H1 (cell line): ENCODE measurements at regions not wholly inside any gene's neighbourhood (a gene's known extent, or its start where the extent isn't known, plus 50 kb on each side); places are given as distances from the start of the nearest gene placed in this dataset.

Experiments used
- CTCF ChIA-PET: fragments of 300-600 bp; sonication (Branson Sonifier 250); formaldehyde crosslinking; loops from one replicate; lab custom pipeline; 2021; ENCODE audit not compliant: partially characterized antibody; lab: Charles Lee
- POLR2A ChIA-PET: fragments of 300-600 bp; sonication (Branson Sonifier 250); formaldehyde crosslinking; loops from one replicate; lab custom pipeline; 2021; ENCODE audit warnings: inconsistent platforms; ENCODE audit not compliant: partially characterized antibody; lab: Charles Lee
- DNase-seq, 2 experiments: peaks; one replicate each; pipeline versions ENCODE4 v3.0.0 to v3.0.0-alpha.2; 2010 to 2022; ENCODE audit warnings: low spot score in 2 of 2, low read depth in 1 of 2, mixed read lengths in 1 of 2
- FAIRE-seq: peaks from 2 replicates; lab custom pipeline; 2011; peaks lifted over from hg19 to GRCh38; lab: Jason Lieb, UNC
- H2AFZ ChIP-seq: 2 replicates; pipeline ENCODE4 v1.8.1; 2012; ENCODE audit warnings: low read length, inconsistent platforms
- H2AK5ac ChIP-seq: 2 replicates; pipeline ENCODE4 v1.6.1; 2013; ENCODE audit warnings: low read depth, low read length
- H2BK120ac ChIP-seq: replicated peaks from 2 replicates; pipeline ENCODE3; 2013; ENCODE audit warnings: low read depth, low read length, inconsistent platforms
- H2BK12ac ChIP-seq: 2 replicates; pipeline ENCODE4 v1.6.1; 2013; ENCODE audit warnings: low read depth, low read length
- H2BK15ac ChIP-seq: 2 replicates; pipeline ENCODE4 v1.6.1; 2013; ENCODE audit warnings: low read length
- H2BK20ac ChIP-seq: 2 replicates; pipeline ENCODE4 v1.6.1; 2013; ENCODE audit warnings: low read length
- H2BK5ac ChIP-seq: 2 replicates; pipeline ENCODE4 v1.6.1; 2013; ENCODE audit warnings: low read depth, low read length
- H3K14ac ChIP-seq: 2 replicates; pipeline ENCODE4 v1.6.1; 2013; ENCODE audit warnings: inconsistent platforms; ENCODE audit not compliant: insufficient read length
- H3K18ac ChIP-seq: 2 replicates; pipeline ENCODE4 v1.6.1; 2013; ENCODE audit warnings: low read length; ENCODE audit errors: extremely low read depth
- H3K23ac ChIP-seq: 2 replicates; pipeline ENCODE4 v1.6.1; 2013; ENCODE audit warnings: inconsistent platforms; ENCODE audit not compliant: insufficient read length
- H3K23me2 ChIP-seq: 2 replicates; pipeline ENCODE4 v1.6.1; 2013; ENCODE audit warnings: low read depth, low read length
- H3K27ac ChIP-seq: 2 replicates; pipeline ENCODE4 v1.6.1; 2011; ENCODE audit warnings: low read depth, low read length, inconsistent platforms
- H3K27me3 ChIP-seq, 4 experiments: replicated peaks in 1 of 4; 1 replicate in 1 of 4; 2 replicates in 3 of 4; pipeline versions ENCODE4 v1.6.1 to v1.8.1; 2011 to 2013; ENCODE audit warnings: low read length in 3 of 4, mild to moderate bottlenecking in 3 of 4, inconsistent platforms in 2 of 4, mixed read lengths in 2 of 4, moderate library complexity in 1 of 4; ENCODE audit not compliant: control insufficient read depth in 3 of 4, insufficient read depth in 3 of 4; ENCODE audit errors: extremely low read depth in 1 of 4
- H3K36me3 ChIP-seq, 4 experiments: 2 replicates each; pipeline versions ENCODE4 v1.6.1 to v1.8.1; 2011 to 2013; ENCODE audit warnings: mild to moderate bottlenecking in 4 of 4, low read length in 3 of 4, moderate library complexity in 2 of 4, control low read depth in 1 of 4, inconsistent platforms in 1 of 4; ENCODE audit not compliant: insufficient read depth in 4 of 4, control insufficient read depth in 2 of 4
- H3K4ac ChIP-seq: replicated peaks from 2 replicates; pipeline ENCODE3; 2013; ENCODE audit warnings: low read length, low read depth, mixed read lengths, inconsistent platforms; ENCODE audit not compliant: insufficient read length
- H3K4me1 ChIP-seq, 4 experiments: replicated peaks in 1 of 4; 1 replicate in 1 of 4; 2 replicates in 3 of 4; pipeline versions ENCODE4 v1.6.1 to v1.8.1; 2011 to 2013; ENCODE audit warnings: low read length in 3 of 4, inconsistent platforms in 2 of 4, mixed read lengths in 1 of 4; ENCODE audit not compliant: insufficient read depth in 4 of 4, control insufficient read depth in 3 of 4
- H3K4me2 ChIP-seq, 2 experiments: 2 replicates each; pipeline versions ENCODE4 v1.6.1 to v1.8.1; 2011 to 2013; ENCODE audit warnings: low read depth in 2 of 2, low read length in 2 of 2, control low read depth in 1 of 2, inconsistent platforms in 1 of 2, mild to moderate bottlenecking in 1 of 2; ENCODE audit not compliant: insufficient read depth in 1 of 2
- H3K4me3 ChIP-seq, 4 experiments: fragments of 200-600, 300-600 bp in 1 of 4; sonication (generic), shearing (Covaris generic), sonication (Bioruptor Twin) in 1 of 4; 2 replicates each; pipeline versions ENCODE4 v1.5.1 to v1.8.1; 2011 to 2016; ENCODE audit warnings: low read length in 4 of 4, low read depth in 3 of 4, control low read depth in 2 of 4, inconsistent platforms in 2 of 4, mild to moderate bottlenecking in 2 of 4, mixed read lengths in 1 of 4, moderate library complexity in 1 of 4; ENCODE audit not compliant: insufficient read depth in 2 of 4; ENCODE audit errors: extremely low read depth in 1 of 4
- H3K56ac ChIP-seq: replicated peaks from 2 replicates; pipeline ENCODE3; 2013; ENCODE audit warnings: low read depth, mild to moderate bottlenecking, mixed read lengths, low read length, inconsistent platforms; ENCODE audit not compliant: insufficient read length
- H3K79me1 ChIP-seq: 2 replicates; pipeline ENCODE4 v1.6.1; 2013; ENCODE audit warnings: low read depth, low read length, control low read depth
- H3K79me2 ChIP-seq, 2 experiments: 2 replicates each; pipeline versions ENCODE4 v1.6.1 to v1.8.1; 2012 to 2013; ENCODE audit warnings: low read length in 2 of 2, mild to moderate bottlenecking in 2 of 2, inconsistent platforms in 1 of 2; ENCODE audit not compliant: insufficient read depth in 2 of 2, control insufficient read depth in 1 of 2
- H3K9ac ChIP-seq, 4 experiments: replicated peaks in 1 of 4; 1 replicate in 1 of 4; 2 replicates in 3 of 4; pipeline versions ENCODE4 v1.6.1 to v1.8.1; 2011 to 2013; ENCODE audit warnings: low read depth in 3 of 4, low read length in 3 of 4, control low read depth in 2 of 4, mild to moderate bottlenecking in 2 of 4, moderate library complexity in 2 of 4, inconsistent platforms in 1 of 4; ENCODE audit errors: extremely low read depth in 1 of 4
- H3K9me3 ChIP-seq, 2 experiments: 2 replicates each; pipeline versions ENCODE4 v1.6.1 to v1.8.1; 2012 to 2013; ENCODE audit warnings: mild to moderate bottlenecking in 2 of 2, moderate library complexity in 2 of 2, control low read depth in 1 of 2, inconsistent platforms in 1 of 2, low read depth in 1 of 2, low read length in 1 of 2, mixed read lengths in 1 of 2; ENCODE audit not compliant: insufficient read depth in 2 of 2
- H4K20me1 ChIP-seq, 2 experiments: replicated peaks in 1 of 2; 2 replicates each; pipeline versions ENCODE3 to v1.8.1; 2011 to 2013; ENCODE audit warnings: inconsistent platforms in 2 of 2, low read length in 2 of 2, mild to moderate bottlenecking in 1 of 2; ENCODE audit not compliant: insufficient read depth in 2 of 2, control insufficient read depth in 1 of 2
- H4K5ac ChIP-seq: 2 replicates; pipeline ENCODE4 v1.6.1; 2013; ENCODE audit warnings: low read length, low read depth, mixed read lengths, inconsistent platforms; ENCODE audit not compliant: insufficient read length
- H4K8ac ChIP-seq: 2 replicates; pipeline ENCODE4 v1.8.0; 2013; ENCODE audit warnings: mild to moderate bottlenecking, moderate library complexity, low read length, inconsistent platforms; ENCODE audit not compliant: insufficient read depth; ENCODE audit errors: extremely low read depth
- H4K91ac ChIP-seq: replicated peaks from 2 replicates; pipeline ENCODE3; 2013; ENCODE audit warnings: low read length, mixed read lengths, inconsistent platforms; ENCODE audit not compliant: insufficient read length
- CHD1 ChIP-seq: IDR thresholded peaks from 2 replicates; pipeline ENCODE4 v1.6.1; 2012; ENCODE audit warnings: low read depth, low read length, improper control_type of control experiment
- JUN ChIP-seq: IDR thresholded peaks from 2 replicates; pipeline ENCODE4 v1.6.1; 2011; ENCODE audit warnings: low read depth, mild to moderate bottlenecking, improper control_type of control experiment, low read length
- JUND ChIP-seq: IDR thresholded peaks from 2 replicates; pipeline ENCODE4 v1.6.1; 2011; ENCODE audit warnings: mild to moderate bottlenecking, improper control_type of control experiment, low read length
- KDM1A ChIP-seq: fragments of 200-600, 300-600 bp; sonication (generic); IDR thresholded peaks from 2 replicates; pipeline ENCODE4 v1.7.1; 2016; ENCODE audit warnings: mild to moderate bottlenecking, low read length, borderline replicate concordance
- KDM4A ChIP-seq: IDR thresholded peaks from one replicate; pipeline ENCODE4 v1.7.1; 2012; ENCODE audit warnings: low read depth, mild to moderate bottlenecking, moderate library complexity, low read length, inconsistent platforms; ENCODE audit not compliant: severe bottlenecking
- KDM5A ChIP-seq: fragments of 200-600 bp; IDR thresholded peaks from 2 replicates; pipeline ENCODE4 v1.7.1; 2012; ENCODE audit warnings: mild to moderate bottlenecking, low read length, inconsistent platforms, mixed read lengths
- NANOG ChIP-seq: IDR thresholded peaks from 2 replicates; pipeline ENCODE4 v1.6.1; 2011; ENCODE audit warnings: low read length, low read depth, mild to moderate bottlenecking, inconsistent platforms; ENCODE audit not compliant: insufficient read depth, poor library complexity, severe bottlenecking
- POLR2A ChIP-seq, 2 experiments: IDR thresholded peaks; 1 replicate in 1 of 2; 2 replicates in 1 of 2; pipeline ENCODE4 v1.6.1; 2011; ENCODE audit warnings: low read depth in 2 of 2, low read length in 2 of 2, mild to moderate bottlenecking in 2 of 2; ENCODE audit errors: control extremely low read depth in 1 of 2
- SIN3A ChIP-seq, 2 experiments: IDR thresholded peaks in 1 of 2; conservative IDR thresholded peaks in 1 of 2; 2 replicates each; pipeline ENCODE4 v1.6.1; 2011 to 2012; ENCODE audit warnings: low read length in 2 of 2, improper control_type of control experiment in 1 of 2, low read depth in 1 of 2, mild to moderate bottlenecking in 1 of 2
- SP1 ChIP-seq: IDR thresholded peaks from 2 replicates; pipeline ENCODE4 v1.6.1; 2011; ENCODE audit warnings: low read depth, low read length
- TAF7 ChIP-seq: optimal IDR thresholded peaks from 2 replicates; pipeline ENCODE3; 2011; ENCODE audit warnings: low read depth, mild to moderate bottlenecking, inconsistent platforms, low read length, moderate library complexity, borderline replicate concordance
- TEAD4 ChIP-seq: IDR thresholded peaks from 2 replicates; pipeline ENCODE4 v1.6.1; 2012; ENCODE audit warnings: low read depth, low read length, inconsistent platforms, mixed read lengths
- ZNF274 ChIP-seq: IDR thresholded peaks from 2 replicates; pipeline ENCODE4 v1.7.0; 2012; ENCODE audit warnings: low read length, borderline replicate concordance; ENCODE audit errors: extremely low read depth
- WGBS, 2 experiments: shearing (Covaris generic) in 1 of 2; methylation state at CpG; one replicate each; pipeline versions ENCODE4 v1.1.6 to v1.1.7; 2013 to 2015; ENCODE audit warnings: low lambda C conversion rate in 2 of 2, mixed read lengths in 2 of 2, inconsistent platforms in 1 of 2, low coverage in 1 of 2, missing lambda C conversion rate in 1 of 2; ENCODE audit not compliant: insufficient replicate concordance in 2 of 2, insufficient coverage in 1 of 2, insufficient read length in 1 of 2; ENCODE audit errors: extremely low coverage in 1 of 2, missing lambda C conversion rate in 1 of 2; 5-methylcytosine and 5-hydroxymethylcytosine counted together
- TF ChIP-seq, protein P1 (sequence below): IDR thresholded peaks from 2 replicates; pipeline ENCODE4 v1.6.1; 2011; ENCODE audit warnings: low read depth, mild to moderate bottlenecking, low read length; ENCODE audit not compliant: insufficient read depth

- POLR2A ChIA-PET: no interaction called here
Observed at GRCh38 chr6:164266851-164267250, 852.3 kb downstream of the QKI start.

More at GRCh38 chr6:164266851-164267250, 852.3 kb downstream of the QKI start:
- Histone ChIP-seq H3K23ac (no peak overlapping the region), H2BK15ac (no peak overlapping the region), H3K9ac (no peak overlapping the region), H3K4ac (no peak overlapping the region), H2AFZ (no peak overlapping the region), H4K91ac (no peak overlapping the region), H3K14ac (no peak overlapping the region), H3K4me3 (no peak overlapping the region), H2AK5ac (no peak overlapping the region), H2BK12ac (no peak overlapping the region), H3K79me2 (no peaks in the 10 kb centered on the region), H3K4me2 (no peak overlapping the region), H3K36me3 (no peaks in the 10 kb centered on the region), H3K23me2 (no peaks in the 10 kb centered on the region), H3K27ac (no peak overlapping the region), H3K18ac (no peak overlapping the region), H3K56ac (no peak overlapping the region), H3K79me1 (no peaks in the 10 kb centered on the region), H3K4me1 (no peaks in the 10 kb centered on the region), H3K27me3 (no peaks in the 10 kb centered on the region), H3K9me3 (no peaks in the 10 kb centered on the region; a peak in 1 of 4 replicates), H2BK20ac (no peak overlapping the region), H4K20me1 (no peaks in the 10 kb centered on the region), H4K5ac (no peak overlapping the region), H2BK5ac (no peak overlapping the region), H2BK120ac (no peak overlapping the region), H4K8ac (no peak overlapping the region)
- WGBS, 2 experiments: 91% methylated on average over 3 of the region's 3 CpGs; no CpG with 5 or more reads in 1 of the 2 experiments
- CTCF ChIA-PET: interaction anchor here (0.6 kb wide), 1 partner anchor 1916 kb away, joined by 3 read pairs; no protein-coding TSS in a partner anchor
- DNase-seq: no peak
- TF ChIP-seq KDM1A (no peak), TAF7 (no peak), POLR2A (IDR thresholded peaks at IDR 0.05; ENCODE audit: control extremely low read depth in 1 of 2, low read depth in 2 of 2, low read length in 2 of 2) (no peak), JUN (no peak), KDM5A (no peak), NANOG (no peak), SP1 (no peak), JUND (no peak), SIN3A (conservative IDR thresholded peaks at IDR 0.05 in 1 of 2, IDR thresholded peaks at IDR 0.05 in 1 of 2; ENCODE audit: low read depth in 1 of 2, low read length in 2 of 2) (no peak), ZNF274 (no peak), CHD1 (no peak), KDM4A (no peak), TEAD4 (no peak)
- TF ChIP-seq, protein P1, sequence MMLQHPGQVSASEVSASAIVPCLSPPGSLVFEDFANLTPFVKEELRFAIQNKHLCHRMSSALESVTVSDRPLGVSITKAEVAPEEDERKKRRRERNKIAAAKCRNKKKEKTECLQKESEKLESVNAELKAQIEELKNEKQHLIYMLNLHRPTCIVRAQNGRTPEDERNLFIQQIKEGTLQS: no peak
- FAIRE-seq: no peak
